ENCODE measurements at regions not wholly inside any gene's neighbourhood (a gene's known extent, or its start where the extent isn't known, plus 50 kb on each side); places are given as distances from the start of the nearest gene placed in this dataset.
"Not testable (repeated sequence)": the region's sequence is repeated elsewhere in the genome, so short reads cannot be mapped to it uniquely, and the experiment has no call there.

DNA sequence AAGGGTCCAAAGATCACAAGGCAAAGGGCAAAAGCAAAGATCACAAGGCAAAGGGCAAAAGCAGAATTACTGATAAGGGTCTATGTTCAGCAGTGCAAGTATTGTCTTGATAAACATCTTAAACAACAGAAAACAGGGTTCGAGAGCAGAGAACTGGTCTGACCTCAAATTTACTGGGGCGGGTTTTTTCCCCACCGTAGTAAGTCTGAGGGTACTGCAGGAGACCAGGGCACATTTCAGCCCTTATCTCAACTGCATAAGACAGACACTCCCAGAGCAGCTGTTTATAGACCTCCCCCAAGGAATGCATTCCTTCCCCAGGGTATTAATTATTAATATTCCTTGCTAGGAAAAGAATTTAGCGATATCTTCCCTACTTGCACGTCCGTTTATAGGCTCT is 61.3 kb downstream of the ZNF860 start:
- not testable (repeated sequence) for H3K36me3 ChIP-seq (ENCODE audit: control insufficient read depth in 2 of 2, insufficient read depth in 2 of 2, low read length in 1 of 2); H3K9me3 ChIP-seq (ENCODE audit: control insufficient read depth in 2 of 2, insufficient read depth in 1 of 2, low read depth in 1 of 2, low read length in 1 of 2); H3K4me3 ChIP-seq (ENCODE audit: low read depth in 1 of 2, low read length in 2 of 2); H3K27ac ChIP-seq (ENCODE audit: low read depth in 2 of 2, low read length in 1 of 2); H3K27me3 ChIP-seq (ENCODE audit: control insufficient read depth in 1 of 2, insufficient read depth in 2 of 2, low read length in 2 of 2); H3K4me1 ChIP-seq (ENCODE audit: control insufficient read depth in 2 of 2, insufficient read depth in 2 of 2, low read length in 1 of 2)
- 86 to 93% methylated on average over 6 of the region's 6 CpGs for WGBS, 2 donors

DNA sequence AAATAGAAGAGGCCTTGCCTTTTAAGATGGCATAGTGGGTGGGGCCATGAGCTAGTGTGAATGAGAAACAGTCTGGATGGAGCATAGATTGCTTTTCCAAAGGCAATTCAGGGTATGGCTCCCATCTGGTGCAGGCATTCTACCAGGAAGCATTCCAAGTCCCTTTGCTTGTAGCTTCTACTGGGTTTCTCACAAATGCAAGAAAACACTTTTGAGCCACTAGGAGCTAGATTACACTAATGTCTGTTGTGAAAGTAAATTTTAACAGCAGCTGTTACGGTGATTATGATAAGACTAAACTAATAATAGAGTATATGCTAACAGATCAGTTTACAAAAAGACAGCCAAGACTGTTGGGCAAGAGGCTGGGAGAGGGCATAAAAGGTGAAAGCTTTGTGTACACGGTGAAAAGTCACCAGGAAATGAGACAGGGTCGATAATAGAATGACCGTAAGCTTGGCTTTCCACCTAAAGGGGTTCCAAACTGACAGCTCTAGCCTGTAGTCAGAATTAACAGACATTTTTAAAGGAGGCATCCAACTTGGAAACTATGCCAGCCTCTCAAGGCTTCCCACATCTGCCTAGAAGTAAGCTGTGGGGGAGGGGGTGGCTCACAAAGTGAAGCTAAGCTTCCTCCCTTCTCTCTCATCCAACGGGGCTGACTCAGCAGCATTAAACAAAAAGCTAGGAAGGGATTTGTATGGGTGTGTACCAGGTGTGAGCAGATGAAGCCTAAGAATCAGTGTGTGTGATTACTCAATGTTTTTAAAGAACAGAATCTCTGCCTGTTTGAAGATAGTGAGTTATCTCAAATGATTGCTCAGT is 61.1 kb upstream of the GPD1L start:
- peaks cover 0 to 2% of the 10 kb centered on the region in 2 donors for H3K4me1 ChIP-seq (ENCODE audit: control insufficient read depth in 2 of 2, insufficient read depth in 2 of 2, low read length in 1 of 2)
- no peaks in the 10 kb centered on the region for H3K9me3 ChIP-seq (ENCODE audit: control insufficient read depth in 2 of 2, insufficient read depth in 1 of 2, low read depth in 1 of 2, low read length in 1 of 2)
- peak overlapping the region in 1 of 2 donors; percentile 11 for H3K4me3 ChIP-seq (ENCODE audit: low read depth in 1 of 2, low read length in 2 of 2)
- WGBS, 2 donors = 23 to 24% methylated on average over 5 of the region's 5 CpGs
- peak overlapping the region; percentile 85 to 87 for H3K27ac ChIP-seq (ENCODE audit: low read depth in 2 of 2, low read length in 1 of 2)
- no peaks in the 10 kb centered on the region for H3K27me3 ChIP-seq (ENCODE audit: control insufficient read depth in 1 of 2, insufficient read depth in 2 of 2, low read length in 2 of 2)
- no peaks in the 10 kb centered on the region for H3K36me3 ChIP-seq (ENCODE audit: control insufficient read depth in 2 of 2, insufficient read depth in 2 of 2, low read length in 1 of 2)

DNA sequence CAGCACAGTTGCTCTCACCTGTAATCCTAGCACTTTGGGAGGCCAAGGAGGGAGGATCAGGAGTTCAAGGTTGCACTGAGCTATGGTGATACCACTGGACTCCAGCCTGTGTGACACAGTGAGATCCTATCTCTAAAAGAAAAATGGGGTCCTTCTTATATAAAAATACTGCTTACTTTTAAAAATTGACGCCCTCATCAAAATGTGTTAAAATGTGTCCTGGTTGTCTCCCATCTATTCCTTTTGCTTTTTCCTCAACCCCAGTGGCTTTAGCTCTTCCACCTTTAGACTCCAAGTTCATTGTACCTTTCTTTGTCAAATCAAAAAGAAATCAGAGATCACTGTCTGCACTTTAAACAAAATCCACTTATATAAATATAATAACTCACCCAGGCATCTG is 60.3 kb upstream of the GPD1L start:
- Histone ChIP-seq H3K4me3 (ENCODE audit: low read depth in 1 of 2, low read length in 2 of 2) (no peak overlapping the region), H3K27ac (ENCODE audit: low read depth in 2 of 2, low read length in 1 of 2) (peak overlapping the region; percentile 81 to 85), H3K36me3 (ENCODE audit: control insufficient read depth in 2 of 2, insufficient read depth in 2 of 2, low read length in 1 of 2) (no peaks in the 10 kb centered on the region), H3K27me3 (ENCODE audit: control insufficient read depth in 1 of 2, insufficient read depth in 2 of 2, low read length in 2 of 2) (no peaks in the 10 kb centered on the region), H3K9me3 (ENCODE audit: control insufficient read depth in 2 of 2, insufficient read depth in 1 of 2, low read depth in 1 of 2, low read length in 1 of 2) (no peaks in the 10 kb centered on the region), H3K4me1 (ENCODE audit: control insufficient read depth in 2 of 2, insufficient read depth in 2 of 2, low read length in 1 of 2) (peaks cover 0 to 2% of the 10 kb centered on the region in 2 donors)
- 97 to 98% methylated on average over 1 of the region's 1 CpG for WGBS, 2 donors

DNA sequence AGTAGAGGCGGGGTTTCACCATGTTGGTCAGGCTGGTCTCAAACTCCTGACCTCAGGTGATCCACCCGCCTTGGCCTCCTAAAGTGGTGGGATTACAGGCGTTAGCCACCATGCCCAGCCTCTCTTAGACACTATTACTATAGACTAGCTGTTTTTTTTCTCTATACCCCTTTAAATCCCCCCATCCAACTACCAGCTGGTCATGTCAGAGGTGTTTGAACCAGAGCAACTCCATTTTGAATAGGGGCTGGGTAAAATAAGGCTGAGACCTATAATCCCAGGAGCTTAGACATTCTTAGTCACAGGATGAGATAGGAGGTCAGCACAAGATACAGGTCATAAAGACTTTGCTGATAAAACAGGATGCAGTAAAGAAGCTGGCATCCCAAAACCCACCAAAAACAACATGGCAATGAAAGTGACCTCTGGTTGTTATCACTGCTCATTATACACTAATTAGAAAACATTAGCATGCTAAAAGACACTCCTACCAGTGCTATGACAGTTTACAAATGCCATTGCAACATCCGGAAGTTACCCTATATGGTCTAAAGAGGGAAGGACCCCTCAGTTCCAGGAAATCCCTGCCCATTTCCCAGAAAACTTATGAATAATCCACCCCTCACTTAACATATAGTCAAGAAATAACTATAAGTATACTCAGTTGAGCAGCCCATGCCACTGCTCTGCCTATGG is 57.8 kb upstream of the GPD1L start:
- no peaks in the 10 kb centered on the region for H3K9me3 ChIP-seq (ENCODE audit: control insufficient read depth in 2 of 2, insufficient read depth in 1 of 2, low read depth in 1 of 2, low read length in 1 of 2)
- H3K27ac ChIP-seq (ENCODE audit: low read depth in 2 of 2, low read length in 1 of 2) = no peak overlapping the region
- H3K27me3 ChIP-seq (ENCODE audit: control insufficient read depth in 1 of 2, insufficient read depth in 2 of 2, low read length in 2 of 2) = no peaks in the 10 kb centered on the region
- 87 to 95% methylated on average over 4 of the region's 4 CpGs for WGBS, 2 donors
- H3K4me1 ChIP-seq (ENCODE audit: control insufficient read depth in 2 of 2, insufficient read depth in 2 of 2, low read length in 1 of 2) = peaks cover 0 to 2% of the 10 kb centered on the region in 2 donors
- H3K4me3 ChIP-seq (ENCODE audit: low read depth in 1 of 2, low read length in 2 of 2) = no peak overlapping the region
- no peaks in the 10 kb centered on the region for H3K36me3 ChIP-seq (ENCODE audit: control insufficient read depth in 2 of 2, insufficient read depth in 2 of 2, low read length in 1 of 2)

DNA sequence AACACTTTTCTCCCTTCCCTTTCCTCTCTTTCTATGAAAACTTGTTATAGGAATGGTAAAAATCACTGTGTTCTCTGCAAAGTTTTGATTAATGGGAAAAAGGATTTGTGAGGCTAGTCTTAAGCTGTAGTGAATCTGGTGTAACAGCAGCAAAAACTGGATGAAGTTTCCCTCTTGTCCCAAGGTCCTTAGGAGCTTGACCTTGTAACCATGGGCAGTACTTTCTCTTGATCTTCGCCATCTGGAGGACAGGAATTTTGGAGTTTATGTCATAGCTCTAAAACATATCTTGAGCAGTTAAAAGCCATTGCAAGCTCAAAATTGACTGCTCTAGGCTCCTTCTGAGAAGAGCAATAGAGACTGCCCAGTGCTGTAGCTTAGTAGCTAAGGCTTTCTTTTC is 56.5 kb upstream of the GPD1L start:
- Histone ChIP-seq H3K36me3 (ENCODE audit: control insufficient read depth in 2 of 2, insufficient read depth in 2 of 2, low read length in 1 of 2) (no peaks in the 10 kb centered on the region), H3K4me1 (ENCODE audit: control insufficient read depth in 2 of 2, insufficient read depth in 2 of 2, low read length in 1 of 2) (peaks cover 0 to 2% of the 10 kb centered on the region in 2 donors), H3K27ac (ENCODE audit: low read depth in 2 of 2, low read length in 1 of 2) (no peak overlapping the region), H3K9me3 (ENCODE audit: control insufficient read depth in 2 of 2, insufficient read depth in 1 of 2, low read depth in 1 of 2, low read length in 1 of 2) (no peaks in the 10 kb centered on the region), H3K27me3 (ENCODE audit: control insufficient read depth in 1 of 2, insufficient read depth in 2 of 2, low read length in 2 of 2) (no peaks in the 10 kb centered on the region), H3K4me3 (ENCODE audit: low read depth in 1 of 2, low read length in 2 of 2) (no peak overlapping the region)
- WGBS, 2 donors = 88 to 91% methylated on average over 1 of the region's 1 CpG

DNA sequence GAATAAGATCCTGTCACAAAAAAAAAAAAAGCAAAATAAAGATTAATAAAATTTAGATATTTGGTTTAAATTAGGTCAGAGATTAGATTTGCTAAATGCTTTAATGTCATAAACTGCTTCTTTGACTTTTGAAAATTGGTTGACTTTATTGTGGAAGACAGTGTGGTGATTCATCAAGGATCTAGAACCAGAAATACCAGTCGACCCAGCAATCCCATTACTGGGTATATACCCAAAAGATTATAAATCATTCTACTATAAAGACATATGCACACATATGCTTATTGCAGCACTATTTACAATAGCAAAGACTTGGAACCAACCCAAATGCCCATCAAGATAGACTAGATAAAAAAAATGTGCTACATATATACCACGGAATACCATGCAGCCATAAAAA is 54.2 kb upstream of the GPD1L start:
- H3K27ac ChIP-seq (ENCODE audit: low read depth in 2 of 2, low read length in 1 of 2) = peak overlapping the region in 1 of 2 donors; percentile 65
- H3K9me3 ChIP-seq (ENCODE audit: control insufficient read depth in 2 of 2, insufficient read depth in 1 of 2, low read depth in 1 of 2, low read length in 1 of 2) = not testable (repeated sequence)

DNA sequence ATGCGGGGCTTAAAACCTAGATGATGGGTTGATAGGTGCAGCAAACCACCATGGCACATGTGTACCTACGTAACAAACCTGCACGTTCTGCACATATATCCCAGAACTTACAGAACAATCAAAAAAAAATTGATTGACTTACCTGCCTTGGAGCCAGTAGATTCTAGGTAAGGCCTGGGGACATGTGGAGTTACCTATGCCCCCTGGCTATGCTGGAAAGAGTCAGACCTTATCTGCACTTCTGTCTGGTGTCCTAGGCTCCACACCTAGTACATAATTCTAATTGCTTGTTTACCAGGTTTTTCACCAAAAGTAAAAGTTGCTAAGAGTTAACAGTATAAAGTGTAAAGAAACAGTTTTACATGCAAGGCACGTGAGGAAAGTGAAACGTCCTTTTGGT is 53.6 kb upstream of the GPD1L start:
- not testable (repeated sequence) for H3K4me1 ChIP-seq (ENCODE audit: control insufficient read depth in 2 of 2, insufficient read depth in 2 of 2, low read length in 1 of 2); H3K27ac ChIP-seq (ENCODE audit: low read depth in 2 of 2, low read length in 1 of 2); H3K36me3 ChIP-seq (ENCODE audit: control insufficient read depth in 2 of 2, insufficient read depth in 2 of 2, low read length in 1 of 2); H3K4me3 ChIP-seq (ENCODE audit: low read depth in 1 of 2, low read length in 2 of 2); H3K27me3 ChIP-seq (ENCODE audit: control insufficient read depth in 1 of 2, insufficient read depth in 2 of 2, low read length in 2 of 2); H3K9me3 ChIP-seq (ENCODE audit: control insufficient read depth in 2 of 2, insufficient read depth in 1 of 2, low read depth in 1 of 2, low read length in 1 of 2)
- 80 to 81% methylated on average over 5 of the region's 5 CpGs for WGBS, 2 donors

More for the DNA sequence above, 54.2 kb upstream of the GPD1L start:
- H3K36me3 ChIP-seq (ENCODE audit: control insufficient read depth in 2 of 2, insufficient read depth in 2 of 2, low read length in 1 of 2); H3K27me3 ChIP-seq (ENCODE audit: control insufficient read depth in 1 of 2, insufficient read depth in 2 of 2, low read length in 2 of 2); H3K4me1 ChIP-seq (ENCODE audit: control insufficient read depth in 2 of 2, insufficient read depth in 2 of 2, low read length in 1 of 2); H3K4me3 ChIP-seq (ENCODE audit: low read depth in 1 of 2, low read length in 2 of 2): not testable (repeated sequence)
- WGBS, 2 donors = 38 to 40% methylated on average over 2 of the region's 2 CpGs

DNA sequence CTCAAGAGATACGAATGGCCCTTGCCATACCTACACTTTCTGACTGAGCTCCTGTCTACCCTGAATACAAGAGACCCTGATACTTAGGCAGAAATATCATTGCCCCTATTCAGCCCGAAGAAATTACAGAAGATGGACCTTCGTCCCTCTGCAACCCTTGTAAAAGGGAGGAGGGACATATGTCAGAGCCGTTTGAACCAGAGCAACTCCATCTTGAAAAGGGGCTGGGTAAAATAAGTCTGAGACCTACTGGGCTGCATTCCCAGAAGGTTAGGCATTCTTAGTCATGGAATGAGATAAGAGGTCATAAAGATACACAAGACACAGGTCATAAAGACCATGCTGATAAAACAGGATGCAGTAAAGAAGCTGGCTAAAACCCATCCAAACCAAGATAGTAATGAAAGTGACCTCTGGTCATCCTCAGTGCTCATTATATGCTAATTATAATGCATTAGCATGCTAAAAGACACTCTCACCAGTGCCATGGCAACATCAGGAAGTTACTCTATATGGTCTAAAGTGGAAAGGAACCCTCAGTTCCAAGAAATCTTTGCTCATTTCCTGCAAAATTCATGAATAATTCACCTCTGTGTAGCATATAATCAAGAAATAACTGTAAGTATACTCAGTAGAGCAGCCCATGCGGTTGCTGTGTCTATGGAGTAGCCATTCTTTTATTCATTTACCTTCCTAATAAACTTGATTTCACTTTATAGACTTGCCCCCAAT is 49.7 kb upstream of the GPD1L start:
- Histone ChIP-seq H3K4me3 (ENCODE audit: low read depth in 1 of 2, low read length in 2 of 2) (no peak overlapping the region), H3K4me1 (ENCODE audit: control insufficient read depth in 2 of 2, insufficient read depth in 2 of 2, low read length in 1 of 2) (no peaks in the 10 kb centered on the region), H3K36me3 (ENCODE audit: control insufficient read depth in 2 of 2, insufficient read depth in 2 of 2, low read length in 1 of 2) (no peaks in the 10 kb centered on the region), H3K27me3 (ENCODE audit: control insufficient read depth in 1 of 2, insufficient read depth in 2 of 2, low read length in 2 of 2) (no peaks in the 10 kb centered on the region), H3K27ac (ENCODE audit: low read depth in 2 of 2, low read length in 1 of 2) (no peak overlapping the region), H3K9me3 (ENCODE audit: control insufficient read depth in 2 of 2, insufficient read depth in 1 of 2, low read depth in 1 of 2, low read length in 1 of 2) (no peaks in the 10 kb centered on the region)
- WGBS, 2 donors = 73 to 78% methylated on average over 5 of the region's 5 CpGs
